Ascending aorta (tissue), 2 donors: ENCODE measurements at regions not wholly inside any gene's neighbourhood (a gene's known extent, or its start where the extent isn't known, plus 50 kb on each side); places are given as distances from the start of the nearest gene placed in this dataset.

Source experiments
- DNase-seq, 2 donors: peaks; one replicate each; pipeline ENCODE4 v3.0.0-alpha.2; 2019; ENCODE audit warnings: low spot score in 2 of 2
- H3K27ac ChIP-seq, 2 donors: fragments of 200-600 bp; sonication (generic); one replicate each; pipeline ENCODE4 v1.5.1; 2016 to 2017; ENCODE audit warnings: mild to moderate bottlenecking in 1 of 2
- H3K27me3 ChIP-seq: fragments of 200-600 bp; sonication (generic); one replicate; pipeline ENCODE4 v1.5.1; 2017
- H3K36me3 ChIP-seq, 2 donors: fragments of 200-600 bp; sonication (generic); one replicate each; pipeline ENCODE4 v1.5.1; 2016
- H3K4me1 ChIP-seq, 2 donors: fragments of 200-600 bp; sonication (generic); one replicate each; pipeline ENCODE4 v1.5.1; 2016 to 2017; ENCODE audit warnings: mild to moderate bottlenecking in 1 of 2
- H3K4me3 ChIP-seq, 2 donors: fragments of 200-600 bp; sonication (generic); one replicate each; pipeline ENCODE4 v1.5.1; 2016 to 2017; ENCODE audit warnings: mild to moderate bottlenecking in 1 of 2
- H3K9me3 ChIP-seq, 2 donors: fragments of 200-600 bp; sonication (generic); one replicate each; pipeline ENCODE4 v1.5.1; 2016
- intact Hi-C: fragments of 100-400 bp; cut with DNase I; formaldehyde crosslinking; loops from one replicate; pipeline ENCODE4 v1.15.1; 2023
- TF ChIP-seq, protein P1 (sequence below), 3 experiments: fragments of 200-600 bp in 2 of 3; fragments of 450-650 bp in 1 of 3; sonication (generic) in 2 of 3; IDR thresholded peaks; one replicate each; pipeline ENCODE4 v1.5.1; 2016 to 2019; ENCODE audit warnings: antibody characterized with exemption in 3 of 3, mild to moderate bottlenecking in 1 of 3, moderate library complexity in 1 of 3

DNA sequence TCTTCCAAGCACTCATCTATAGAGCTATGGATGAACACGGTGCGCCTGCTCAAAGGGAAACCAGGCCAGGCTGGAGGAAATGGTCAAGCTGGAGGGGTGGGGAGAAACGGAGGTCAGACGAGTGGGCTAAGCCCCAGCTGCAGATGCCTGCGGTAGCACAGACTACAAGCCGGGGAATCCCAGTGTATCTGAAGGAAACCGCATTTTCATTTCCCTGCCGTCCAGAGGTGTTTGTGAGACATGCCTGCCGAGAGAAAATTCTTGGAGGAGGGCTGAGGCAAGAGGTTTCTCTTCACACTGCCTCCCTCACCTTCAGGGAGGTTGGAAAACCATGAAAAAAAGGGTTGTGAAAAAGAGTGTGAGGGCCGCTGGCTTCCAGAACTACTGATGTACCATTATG lies 102.0 kb upstream of the FOXN3 start:
- no peaks in the 10 kb centered on the region for H3K27me3 ChIP-seq
- TF ChIP-seq, protein P1, sequence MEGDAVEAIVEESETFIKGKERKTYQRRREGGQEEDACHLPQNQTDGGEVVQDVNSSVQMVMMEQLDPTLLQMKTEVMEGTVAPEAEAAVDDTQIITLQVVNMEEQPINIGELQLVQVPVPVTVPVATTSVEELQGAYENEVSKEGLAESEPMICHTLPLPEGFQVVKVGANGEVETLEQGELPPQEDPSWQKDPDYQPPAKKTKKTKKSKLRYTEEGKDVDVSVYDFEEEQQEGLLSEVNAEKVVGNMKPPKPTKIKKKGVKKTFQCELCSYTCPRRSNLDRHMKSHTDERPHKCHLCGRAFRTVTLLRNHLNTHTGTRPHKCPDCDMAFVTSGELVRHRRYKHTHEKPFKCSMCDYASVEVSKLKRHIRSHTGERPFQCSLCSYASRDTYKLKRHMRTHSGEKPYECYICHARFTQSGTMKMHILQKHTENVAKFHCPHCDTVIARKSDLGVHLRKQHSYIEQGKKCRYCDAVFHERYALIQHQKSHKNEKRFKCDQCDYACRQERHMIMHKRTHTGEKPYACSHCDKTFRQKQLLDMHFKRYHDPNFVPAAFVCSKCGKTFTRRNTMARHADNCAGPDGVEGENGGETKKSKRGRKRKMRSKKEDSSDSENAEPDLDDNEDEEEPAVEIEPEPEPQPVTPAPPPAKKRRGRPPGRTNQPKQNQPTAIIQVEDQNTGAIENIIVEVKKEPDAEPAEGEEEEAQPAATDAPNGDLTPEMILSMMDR (IDR thresholded peaks at IDR 0.05): no peak
- no peaks in the 10 kb centered on the region for H3K4me1 ChIP-seq
- peak in 1 of 2 donors; percentile 1 for DNase-seq
- intact Hi-C loops: no loop called here
- H3K36me3 ChIP-seq: no peaks in the 10 kb centered on the region
- H3K27ac ChIP-seq: no peak overlapping the region
- H3K4me3 ChIP-seq: no peak overlapping the region
- peaks cover 0 to 4% of the 10 kb centered on the region in 2 donors for H3K9me3 ChIP-seq

DNA sequence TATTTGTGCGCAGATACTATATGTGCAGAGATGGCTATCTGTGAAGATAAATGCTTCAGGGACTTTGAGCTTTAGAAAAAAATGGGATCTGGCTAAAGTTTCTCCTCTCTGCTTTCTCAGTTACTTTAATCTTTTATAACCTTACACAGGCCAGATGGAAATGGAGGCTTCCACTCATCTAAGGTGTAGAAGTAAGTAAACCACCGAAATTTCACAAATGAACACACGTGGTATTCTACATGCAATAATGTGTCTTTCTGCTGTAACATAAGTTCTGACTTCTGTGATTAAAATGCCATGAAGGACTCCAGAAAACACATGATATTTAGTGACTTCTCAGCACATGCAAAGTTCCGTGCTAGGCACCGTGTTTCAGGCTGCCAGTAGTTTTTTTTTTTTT lies 99.1 kb upstream of the FOXN3 start:
- no peaks in the 10 kb centered on the region for H3K27me3 ChIP-seq
- H3K36me3 ChIP-seq: no peaks in the 10 kb centered on the region
- intact Hi-C loops: no loop called here
- no peak overlapping the region for H3K27ac ChIP-seq
- no peaks in the 10 kb centered on the region for H3K4me1 ChIP-seq
- no peak overlapping the region for H3K4me3 ChIP-seq
- TF ChIP-seq, protein P1 (IDR thresholded peaks at IDR 0.05): no peak
- H3K9me3 ChIP-seq: no peaks in the 10 kb centered on the region
- no peak for DNase-seq

DNA sequence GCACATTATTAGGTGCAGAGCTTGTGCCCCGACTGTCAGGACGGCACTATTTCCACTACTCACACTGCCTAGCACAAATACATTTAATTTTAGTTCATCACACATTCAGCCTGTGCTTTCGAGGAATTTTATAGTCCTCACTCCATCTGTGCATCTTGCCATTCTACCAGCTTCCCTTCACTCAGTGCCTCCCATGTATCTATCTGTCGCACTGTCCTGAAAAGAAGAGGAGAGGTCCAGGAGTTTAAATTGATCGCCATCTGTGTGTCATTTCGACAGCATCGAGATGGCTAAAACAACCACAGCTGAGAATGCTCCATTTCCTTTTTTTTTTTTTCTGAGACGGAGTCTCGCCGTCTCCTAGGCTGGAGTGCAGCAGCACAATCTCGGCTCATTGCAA lies 97.6 kb upstream of the FOXN3 start:
- Histone ChIP-seq H3K36me3 (no peaks in the 10 kb centered on the region), H3K4me1 (no peaks in the 10 kb centered on the region), H3K9me3 (no peaks in the 10 kb centered on the region), H3K27ac (no peak overlapping the region), H3K27me3 (no peaks in the 10 kb centered on the region), H3K4me3 (no peak overlapping the region)
- intact Hi-C loops: no loop called here
- no peak for DNase-seq
- TF ChIP-seq, protein P1 (IDR thresholded peaks at IDR 0.05): no peak

DNA sequence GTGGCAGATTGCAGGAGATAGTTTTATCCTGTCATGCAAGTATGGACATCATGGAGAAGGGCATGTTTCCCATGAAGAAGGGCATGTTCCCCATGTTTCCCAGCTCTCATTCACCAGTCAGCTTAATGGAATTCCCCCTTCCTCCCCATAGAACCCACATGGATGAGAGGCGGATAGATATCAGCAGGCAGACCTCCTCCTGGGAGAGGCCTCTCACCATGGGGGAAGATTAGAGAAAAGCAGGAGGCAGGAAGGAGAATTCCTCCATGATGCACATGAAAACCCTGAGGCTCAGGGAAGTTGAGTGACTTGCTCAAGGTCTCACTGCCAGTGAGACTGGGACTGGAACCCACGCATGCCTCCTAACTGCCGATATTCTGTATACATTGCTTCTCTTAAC lies 92.9 kb upstream of the FOXN3 start:
- H3K4me1 ChIP-seq: no peaks in the 10 kb centered on the region
- DNase-seq: no peak
- no peak overlapping the region for H3K4me3 ChIP-seq
- H3K9me3 ChIP-seq: no peaks in the 10 kb centered on the region
- H3K36me3 ChIP-seq: no peaks in the 10 kb centered on the region
- intact Hi-C loops: no loop called here
- no peak overlapping the region for H3K27ac ChIP-seq
- TF ChIP-seq, protein P1 (IDR thresholded peaks at IDR 0.05): no peak
- H3K27me3 ChIP-seq: no peaks in the 10 kb centered on the region

DNA sequence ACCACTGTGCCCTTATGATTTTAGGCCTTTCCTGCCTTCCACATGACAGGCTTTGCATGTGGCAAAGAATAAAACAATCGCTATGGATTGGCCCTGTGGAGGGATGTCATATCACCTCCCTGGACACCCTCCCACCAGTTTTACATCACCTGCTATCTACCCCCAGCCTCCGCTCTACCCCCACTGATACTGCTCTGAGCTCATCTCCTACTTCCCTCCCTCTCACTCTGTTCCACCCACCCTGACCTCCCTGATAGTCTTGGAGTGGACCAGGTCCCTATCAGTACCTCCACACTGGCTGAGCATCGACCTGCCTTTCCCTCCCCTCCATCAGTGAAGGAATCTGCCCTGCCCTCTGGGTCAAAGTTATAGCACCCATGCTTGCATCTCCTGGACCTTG lies 91.8 kb upstream of the FOXN3 start:
- Histone ChIP-seq H3K27ac (no peak overlapping the region), H3K4me1 (peaks cover 0 to 5% of the 10 kb centered on the region in 2 donors), H3K27me3 (no peaks in the 10 kb centered on the region), H3K4me3 (no peak overlapping the region), H3K36me3 (no peaks in the 10 kb centered on the region), H3K9me3 (no peaks in the 10 kb centered on the region)
- intact Hi-C loops: no loop called here
- no peak for DNase-seq
- TF ChIP-seq, protein P1 (IDR thresholded peaks at IDR 0.05): no peak

DNA sequence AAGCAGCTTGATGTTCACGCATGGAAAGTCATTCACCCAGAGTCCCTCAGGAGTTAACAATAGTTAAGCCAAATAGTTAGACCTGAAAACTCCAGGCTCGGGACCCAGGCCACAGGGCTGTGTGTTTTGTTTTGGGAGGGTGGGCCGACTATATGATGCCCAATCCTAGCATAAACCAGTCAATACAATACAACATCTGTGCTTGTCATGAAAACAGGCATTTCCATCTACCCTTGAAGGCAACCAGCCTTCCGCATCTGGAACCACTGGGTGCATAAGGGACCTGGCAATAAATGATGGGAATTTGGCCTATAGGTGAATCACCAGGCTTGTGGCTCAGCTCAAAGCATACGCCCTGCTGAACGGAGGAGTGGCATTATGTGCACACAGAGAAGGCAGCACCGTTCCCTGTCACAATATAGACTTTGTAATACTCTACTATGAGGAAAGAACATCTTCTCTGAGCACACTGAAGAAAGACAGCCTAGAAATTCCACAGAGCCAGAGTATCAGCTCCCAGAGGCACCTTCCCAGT lies 91.0 kb upstream of the FOXN3 start:
- intact Hi-C loops: no loop called here
- H3K27me3 ChIP-seq: no peaks in the 10 kb centered on the region
- no peaks in the 10 kb centered on the region for H3K36me3 ChIP-seq
- peaks cover 0 to 5% of the 10 kb centered on the region in 2 donors for H3K4me1 ChIP-seq
- H3K4me3 ChIP-seq: no peak overlapping the region
- H3K9me3 ChIP-seq: no peaks in the 10 kb centered on the region
- DNase-seq: peak in 1 of 2 donors; percentile 37
- TF ChIP-seq, protein P1 (IDR thresholded peaks at IDR 0.05): no peak
- no peak overlapping the region for H3K27ac ChIP-seq
